HEK293T (cell line): ENCODE measurements at regions not wholly inside any gene's neighbourhood (a gene's known extent, or its start where the extent isn't known, plus 50 kb on each side); places are given as distances from the start of the nearest gene placed in this dataset.

Experiments used
- BHLHE40 ChIP-seq: fragments of 450-650 bp; IDR thresholded peaks from 2 replicates; pipeline ENCODE4 v1.6.1; 2016; ENCODE audit warnings: mild to moderate bottlenecking, moderate library complexity, borderline replicate concordance
- ELF4 ChIP-seq: fragments of 450-650 bp; IDR thresholded peaks from 2 replicates; pipeline ENCODE4 v1.6.1; 2017; ENCODE audit warnings: antibody characterized with exemption
- FOXM1 ChIP-seq: fragments of 450-650 bp; IDR thresholded peaks from 2 replicates; pipeline ENCODE4 v1.6.1; 2017; ENCODE audit warnings: mild to moderate bottlenecking, borderline replicate concordance
- SP1 ChIP-seq: fragments of 450-650 bp; IDR thresholded peaks from 2 replicates; pipeline ENCODE4 v1.6.1; 2017
- SUZ12 ChIP-seq: fragments of 450-650 bp; IDR thresholded peaks from 2 replicates; pipeline ENCODE4 v1.6.1; 2016; ENCODE audit warnings: mild to moderate bottlenecking
- TARDBP ChIP-seq: fragments of 450-650 bp; IDR thresholded peaks from 2 replicates; pipeline ENCODE4 v1.6.1; 2016

GRCh38 chr1:199590708-199591107 is 436.8 kb upstream of the NR5A2 start:
- TF ChIP-seq BHLHE40 (no peak), SP1 (no peak), ELF4 (no peak), FOXM1 (no peak), SUZ12 (no peak), TARDBP (no peak)
